ENCODE measurements at regions not wholly inside any gene's neighbourhood (a gene's known extent, or its start where the extent isn't known, plus 50 kb on each side); places are given as distances from the start of the nearest gene placed in this dataset.
A peak's percentile ranks its signal among the peaks of the same experiment; 100 is the strongest.

- no peak for DNase-seq (ENCODE audit: low spot score)
- Histone ChIP-seq H3K27ac (ENCODE audit: poor library complexity, severe bottlenecking) (no peak overlapping the region), H3K9me3 (ENCODE audit: severe bottlenecking) (no peaks in the 10 kb centered on the region), H3K4me3 (ENCODE audit: severe bottlenecking) (no peak overlapping the region), H3K4me1 (ENCODE audit: insufficient read depth, poor library complexity, severe bottlenecking) (no peaks in the 10 kb centered on the region), H3K36me3 (ENCODE audit: low read depth) (no peaks in the 10 kb centered on the region), H3K27me3 (ENCODE audit: insufficient read depth, poor library complexity, severe bottlenecking) (no peaks in the 10 kb centered on the region)
- TF ChIP-seq, protein P1, sequence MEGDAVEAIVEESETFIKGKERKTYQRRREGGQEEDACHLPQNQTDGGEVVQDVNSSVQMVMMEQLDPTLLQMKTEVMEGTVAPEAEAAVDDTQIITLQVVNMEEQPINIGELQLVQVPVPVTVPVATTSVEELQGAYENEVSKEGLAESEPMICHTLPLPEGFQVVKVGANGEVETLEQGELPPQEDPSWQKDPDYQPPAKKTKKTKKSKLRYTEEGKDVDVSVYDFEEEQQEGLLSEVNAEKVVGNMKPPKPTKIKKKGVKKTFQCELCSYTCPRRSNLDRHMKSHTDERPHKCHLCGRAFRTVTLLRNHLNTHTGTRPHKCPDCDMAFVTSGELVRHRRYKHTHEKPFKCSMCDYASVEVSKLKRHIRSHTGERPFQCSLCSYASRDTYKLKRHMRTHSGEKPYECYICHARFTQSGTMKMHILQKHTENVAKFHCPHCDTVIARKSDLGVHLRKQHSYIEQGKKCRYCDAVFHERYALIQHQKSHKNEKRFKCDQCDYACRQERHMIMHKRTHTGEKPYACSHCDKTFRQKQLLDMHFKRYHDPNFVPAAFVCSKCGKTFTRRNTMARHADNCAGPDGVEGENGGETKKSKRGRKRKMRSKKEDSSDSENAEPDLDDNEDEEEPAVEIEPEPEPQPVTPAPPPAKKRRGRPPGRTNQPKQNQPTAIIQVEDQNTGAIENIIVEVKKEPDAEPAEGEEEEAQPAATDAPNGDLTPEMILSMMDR (IDR thresholded peaks at IDR 0.05; ENCODE audit: poor library complexity, severe bottlenecking), result no peak
- ATAC-seq (ENCODE audit: low read depth), result no peak
Measured at GRCh38 chr4:154927126-154927680, 146.1 kb downstream of the RBM46 start.

GRCh38 chr4:154928640-154929257 is 147.7 kb downstream of the RBM46 start:
- no peak for DNase-seq (ENCODE audit: low spot score)

DNA sequence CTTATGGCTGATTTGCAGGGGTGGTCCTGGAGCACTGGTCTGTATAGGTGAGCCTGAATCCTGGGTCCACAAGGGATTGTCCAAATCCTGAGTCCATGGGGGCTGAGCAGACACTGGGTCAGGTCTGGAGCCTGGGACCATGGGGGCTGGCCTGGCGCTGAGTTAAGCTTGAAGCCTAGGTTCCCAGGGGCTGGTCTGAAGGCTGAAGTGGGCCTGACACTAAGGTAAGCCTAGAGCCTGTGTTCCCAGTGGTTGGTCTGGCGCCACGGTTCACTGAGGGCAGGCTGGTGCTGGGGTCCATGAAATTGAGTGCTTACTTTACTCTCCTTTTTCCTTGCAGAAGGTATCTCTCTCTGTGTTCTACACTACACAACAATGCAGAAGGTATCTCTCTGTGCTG is 155.8 kb downstream of the RBM46 start:
- DNase-seq (ENCODE audit: low spot score) (no peak), ATAC-seq (ENCODE audit: low read depth) (no peak)
- TF ChIP-seq, protein P1 (IDR thresholded peaks at IDR 0.05; ENCODE audit: poor library complexity, severe bottlenecking), result no peak
- Histone ChIP-seq H3K27ac (ENCODE audit: poor library complexity, severe bottlenecking) (no peak overlapping the region), H3K36me3 (ENCODE audit: low read depth) (no peaks in the 10 kb centered on the region), H3K4me1 (ENCODE audit: insufficient read depth, poor library complexity, severe bottlenecking) (no peaks in the 10 kb centered on the region), H3K27me3 (ENCODE audit: insufficient read depth, poor library complexity, severe bottlenecking) (no peaks in the 10 kb centered on the region), H3K4me3 (ENCODE audit: severe bottlenecking) (no peak overlapping the region), H3K9me3 (ENCODE audit: severe bottlenecking) (no peaks in the 10 kb centered on the region)

More at GRCh38 chr4:154928640-154929257, 147.7 kb downstream of the RBM46 start:
- H3K27me3 ChIP-seq (ENCODE audit: insufficient read depth, poor library complexity, severe bottlenecking), result no peaks in the 10 kb centered on the region
- no peaks in the 10 kb centered on the region for H3K4me1 ChIP-seq (ENCODE audit: insufficient read depth, poor library complexity, severe bottlenecking)
- TF ChIP-seq, protein P1 (IDR thresholded peaks at IDR 0.05; ENCODE audit: poor library complexity, severe bottlenecking), result peak; percentile 56
- no peak for ATAC-seq (ENCODE audit: low read depth)
- H3K9me3 ChIP-seq (ENCODE audit: severe bottlenecking), result no peaks in the 10 kb centered on the region
- H3K27ac ChIP-seq (ENCODE audit: poor library complexity, severe bottlenecking), result no peak overlapping the region
- H3K4me3 ChIP-seq (ENCODE audit: severe bottlenecking), result no peak overlapping the region
- H3K36me3 ChIP-seq (ENCODE audit: low read depth), result no peaks in the 10 kb centered on the region

DNA sequence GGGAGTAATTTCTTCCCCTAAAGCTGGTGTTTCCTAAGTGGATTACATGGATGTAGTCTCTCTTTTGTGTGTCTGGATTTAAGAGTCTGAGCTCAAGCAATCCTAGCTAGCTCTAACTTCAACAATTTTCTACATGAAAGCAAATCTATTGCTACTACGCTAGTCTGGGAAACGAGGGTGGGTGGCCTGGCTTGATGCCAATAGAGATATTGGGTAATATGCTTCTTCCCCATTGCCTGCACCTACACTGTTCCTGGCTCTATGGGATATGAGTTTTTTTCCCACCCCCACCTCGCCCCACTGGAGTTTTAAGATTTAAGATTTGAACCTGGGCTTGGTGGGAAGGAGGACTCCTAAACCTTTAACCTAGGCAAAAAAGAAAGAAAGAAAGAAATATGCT is 158.8 kb downstream of the RBM46 start:
- TF ChIP-seq, protein P1 (IDR thresholded peaks at IDR 0.05; ENCODE audit: poor library complexity, severe bottlenecking), result no peak
- ATAC-seq (ENCODE audit: low read depth), result no peak
- Histone ChIP-seq H3K4me3 (ENCODE audit: severe bottlenecking) (no peak overlapping the region), H3K9me3 (ENCODE audit: severe bottlenecking) (no peaks in the 10 kb centered on the region), H3K27me3 (ENCODE audit: insufficient read depth, poor library complexity, severe bottlenecking) (no peaks in the 10 kb centered on the region), H3K36me3 (ENCODE audit: low read depth) (no peaks in the 10 kb centered on the region), H3K27ac (ENCODE audit: poor library complexity, severe bottlenecking) (no peak overlapping the region), H3K4me1 (ENCODE audit: insufficient read depth, poor library complexity, severe bottlenecking) (no peaks in the 10 kb centered on the region)
- DNase-seq (ENCODE audit: low spot score), result no peak

GRCh38 chr4:154942176-154942575 is 161.1 kb downstream of the RBM46 start:
- H3K4me1 ChIP-seq (ENCODE audit: insufficient read depth, poor library complexity, severe bottlenecking), result no peaks in the 10 kb centered on the region
- H3K36me3 ChIP-seq (ENCODE audit: low read depth), result no peaks in the 10 kb centered on the region
- no peak overlapping the region for H3K4me3 ChIP-seq (ENCODE audit: severe bottlenecking)
- H3K27me3 ChIP-seq (ENCODE audit: insufficient read depth, poor library complexity, severe bottlenecking), result no peaks in the 10 kb centered on the region
- no peak overlapping the region for H3K27ac ChIP-seq (ENCODE audit: poor library complexity, severe bottlenecking)
- DNase-seq (ENCODE audit: low spot score) (no peak), ATAC-seq (ENCODE audit: low read depth) (no peak)
- no peaks in the 10 kb centered on the region for H3K9me3 ChIP-seq (ENCODE audit: severe bottlenecking)
- TF ChIP-seq, protein P1 (IDR thresholded peaks at IDR 0.05; ENCODE audit: poor library complexity, severe bottlenecking), result no peak
